Effector memory CD4-positive, alpha-beta T cell (primary cell): ENCODE measurements at regions not wholly inside any gene's neighbourhood (a gene's known extent, or its start where the extent isn't known, plus 50 kb on each side); places are given as distances from the start of the nearest gene placed in this dataset.
"Not testable (repeated sequence)": the region's sequence is repeated elsewhere in the genome, so short reads cannot be mapped to it uniquely, and the experiment has no call there.

Experiments
- DNase-seq, 3 donors: peaks; one replicate each; pipeline ENCODE4 v3.0.0-alpha.2; 2020
- H3K27ac ChIP-seq: 2 replicates; pipeline ENCODE4 v1.7.0; 2013; ENCODE audit warnings: mild to moderate bottlenecking, low read length, moderate library complexity; ENCODE audit not compliant: insufficient read depth, poor library complexity, severe bottlenecking
- H3K27me3 ChIP-seq: replicated peaks from 2 replicates; pipeline ENCODE4 v1.7.0; 2013; ENCODE audit warnings: mild to moderate bottlenecking, low read length; ENCODE audit not compliant: insufficient read depth, control insufficient read depth, poor library complexity, severe bottlenecking
- H3K36me3 ChIP-seq: 2 replicates; pipeline ENCODE4 v1.7.0; 2013; ENCODE audit warnings: mild to moderate bottlenecking, low read length, moderate library complexity; ENCODE audit not compliant: control insufficient read depth, insufficient read depth
- H3K4me1 ChIP-seq: 2 replicates; pipeline ENCODE4 v1.7.0; 2013; ENCODE audit warnings: low read length, mild to moderate bottlenecking; ENCODE audit not compliant: control insufficient read depth, insufficient read depth, poor library complexity, severe bottlenecking
- H3K4me3 ChIP-seq: 2 replicates; pipeline ENCODE4 v1.7.0; 2013; ENCODE audit warnings: low read length, low read depth, mild to moderate bottlenecking; ENCODE audit not compliant: insufficient read depth, poor library complexity, severe bottlenecking
- H3K9me3 ChIP-seq: 2 replicates; pipeline ENCODE4 v1.7.0; 2013; ENCODE audit warnings: mild to moderate bottlenecking, low read length, moderate library complexity; ENCODE audit not compliant: control insufficient read depth

- Histone ChIP-seq H3K4me3 (no peak overlapping the region), H3K4me1 (no peaks in the 10 kb centered on the region), H3K36me3 (no peaks in the 10 kb centered on the region), H3K27me3 (no peaks in the 10 kb centered on the region), H3K9me3 (no peaks in the 10 kb centered on the region), H3K27ac (no peak overlapping the region)
- DNase-seq: no peak
These were observed 266.3 kb downstream of the KLF5 start for GRCh38 chr13:73324842-73325722.

GRCh38 chr13:73323615-73324014 lies 264.8 kb downstream of the KLF5 start:
- H3K9me3 ChIP-seq: no peaks in the 10 kb centered on the region
- no peaks in the 10 kb centered on the region for H3K27me3 ChIP-seq
- no peak overlapping the region for H3K27ac ChIP-seq
- no peak for DNase-seq
- no peak overlapping the region for H3K4me3 ChIP-seq
- H3K36me3 ChIP-seq: no peaks in the 10 kb centered on the region
- no peaks in the 10 kb centered on the region for H3K4me1 ChIP-seq

- no peaks in the 10 kb centered on the region for H3K4me1 ChIP-seq
- no peak overlapping the region for H3K4me3 ChIP-seq
- H3K9me3 ChIP-seq: no peaks in the 10 kb centered on the region
- no peak overlapping the region for H3K27ac ChIP-seq
- no peaks in the 10 kb centered on the region for H3K27me3 ChIP-seq
- H3K36me3 ChIP-seq: no peaks in the 10 kb centered on the region
- no peak for DNase-seq
These were observed 262.2 kb downstream of the KLF5 start for GRCh38 chr13:73321043-73321442.

GRCh38 chr13:73317140-73317539 lies 258.3 kb downstream of the KLF5 start:
- no peaks in the 10 kb centered on the region for H3K36me3 ChIP-seq
- H3K9me3 ChIP-seq: no peaks in the 10 kb centered on the region
- DNase-seq: no peak
- H3K4me3 ChIP-seq: no peak overlapping the region
- H3K4me1 ChIP-seq: no peaks in the 10 kb centered on the region
- H3K27me3 ChIP-seq: no peaks in the 10 kb centered on the region
- H3K27ac ChIP-seq: no peak overlapping the region

GRCh38 chr13:73310366-73310765 lies 251.6 kb downstream of the KLF5 start:
- H3K4me1 ChIP-seq: no peaks in the 10 kb centered on the region
- H3K4me3 ChIP-seq: no peak overlapping the region
- H3K27ac ChIP-seq: no peak overlapping the region
- H3K27me3 ChIP-seq: no peaks in the 10 kb centered on the region
- H3K9me3 ChIP-seq: no peaks in the 10 kb centered on the region
- DNase-seq: no peak
- no peaks in the 10 kb centered on the region for H3K36me3 ChIP-seq

- H3K36me3 ChIP-seq: no peaks in the 10 kb centered on the region
- no peaks in the 10 kb centered on the region for H3K9me3 ChIP-seq
- no peak overlapping the region for H3K4me3 ChIP-seq
- no peaks in the 10 kb centered on the region for H3K27me3 ChIP-seq
- no peaks in the 10 kb centered on the region for H3K4me1 ChIP-seq
- H3K27ac ChIP-seq: no peak overlapping the region
- no peak for DNase-seq
These were observed 248.7 kb downstream of the KLF5 start for GRCh38 chr13:73307481-73307880.

GRCh38 chr13:73306688-73307087 lies 247.9 kb downstream of the KLF5 start:
- Histone ChIP-seq H3K4me3 (no peak overlapping the region), H3K4me1 (no peaks in the 10 kb centered on the region), H3K27ac (no peak overlapping the region), H3K27me3 (no peaks in the 10 kb centered on the region), H3K36me3 (no peaks in the 10 kb centered on the region), H3K9me3 (no peaks in the 10 kb centered on the region)
- no peak for DNase-seq

GRCh38 chr13:73304442-73304841 lies 245.6 kb downstream of the KLF5 start:
- no peaks in the 10 kb centered on the region for H3K9me3 ChIP-seq
- H3K4me1 ChIP-seq: no peaks in the 10 kb centered on the region
- no peaks in the 10 kb centered on the region for H3K36me3 ChIP-seq
- H3K4me3 ChIP-seq: no peak overlapping the region
- no peak overlapping the region for H3K27ac ChIP-seq
- DNase-seq: no peak
- H3K27me3 ChIP-seq: no peaks in the 10 kb centered on the region

- H3K9me3 ChIP-seq: no peaks in the 10 kb centered on the region
- H3K27ac ChIP-seq: no peak overlapping the region
- H3K36me3 ChIP-seq: no peaks in the 10 kb centered on the region
- no peak for DNase-seq
- H3K27me3 ChIP-seq: no peaks in the 10 kb centered on the region
- H3K4me1 ChIP-seq: no peaks in the 10 kb centered on the region
- no peak overlapping the region for H3K4me3 ChIP-seq
These were observed 245.0 kb downstream of the KLF5 start for GRCh38 chr13:73303851-73304250.

GRCh38 chr13:73301622-73302021 lies 242.8 kb downstream of the KLF5 start:
- H3K4me3 ChIP-seq, DNase-seq, H3K27me3 ChIP-seq, H3K36me3 ChIP-seq, H3K9me3 ChIP-seq, H3K27ac ChIP-seq, H3K4me1 ChIP-seq: not testable (repeated sequence)
